Suprapubic skin (tissue), 3 donors: ENCODE measurements at regions not wholly inside any gene's neighbourhood (a gene's known extent, or its start where the extent isn't known, plus 50 kb on each side); places are given as distances from the start of the nearest gene placed in this dataset.

ENCODE experiments used
- POLR2A ChIP-seq, 2 donors: fragments of 450-650 bp; IDR thresholded peaks; one replicate each; pipeline ENCODE4 v1.6.1; 2017; ENCODE audit warnings: antibody characterized with exemption in 2 of 2, mild to moderate bottlenecking in 2 of 2, moderate library complexity in 2 of 2
- TF ChIP-seq, protein P1 (sequence below), 2 donors: fragments of 200-600 bp in 1 of 2; fragments of 450-650 bp in 1 of 2; sonication (generic) in 1 of 2; IDR thresholded peaks; one replicate each; pipeline ENCODE4 v1.5.1; 2016 to 2019; ENCODE audit warnings: antibody characterized with exemption in 2 of 2, mild to moderate bottlenecking in 1 of 2, moderate library complexity in 1 of 2

- TF ChIP-seq, protein P1, sequence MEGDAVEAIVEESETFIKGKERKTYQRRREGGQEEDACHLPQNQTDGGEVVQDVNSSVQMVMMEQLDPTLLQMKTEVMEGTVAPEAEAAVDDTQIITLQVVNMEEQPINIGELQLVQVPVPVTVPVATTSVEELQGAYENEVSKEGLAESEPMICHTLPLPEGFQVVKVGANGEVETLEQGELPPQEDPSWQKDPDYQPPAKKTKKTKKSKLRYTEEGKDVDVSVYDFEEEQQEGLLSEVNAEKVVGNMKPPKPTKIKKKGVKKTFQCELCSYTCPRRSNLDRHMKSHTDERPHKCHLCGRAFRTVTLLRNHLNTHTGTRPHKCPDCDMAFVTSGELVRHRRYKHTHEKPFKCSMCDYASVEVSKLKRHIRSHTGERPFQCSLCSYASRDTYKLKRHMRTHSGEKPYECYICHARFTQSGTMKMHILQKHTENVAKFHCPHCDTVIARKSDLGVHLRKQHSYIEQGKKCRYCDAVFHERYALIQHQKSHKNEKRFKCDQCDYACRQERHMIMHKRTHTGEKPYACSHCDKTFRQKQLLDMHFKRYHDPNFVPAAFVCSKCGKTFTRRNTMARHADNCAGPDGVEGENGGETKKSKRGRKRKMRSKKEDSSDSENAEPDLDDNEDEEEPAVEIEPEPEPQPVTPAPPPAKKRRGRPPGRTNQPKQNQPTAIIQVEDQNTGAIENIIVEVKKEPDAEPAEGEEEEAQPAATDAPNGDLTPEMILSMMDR (IDR thresholded peaks at IDR 0.05), result no peak
- no peak for TF ChIP-seq POLR2A (IDR thresholded peaks at IDR 0.05)
Measured at GRCh38 chr20:30910937-30911725, 346.3 kb upstream of the DEFB115 start.
